Neural progenitor cell (in vitro differentiated cells): ENCODE measurements at regions not wholly inside any gene's neighbourhood (a gene's known extent, or its start where the extent isn't known, plus 50 kb on each side); places are given as distances from the start of the nearest gene placed in this dataset.
"Not testable (repeated sequence)": the region's sequence is repeated elsewhere in the genome, so short reads cannot be mapped to it uniquely, and the experiment has no call there.

Experiments used
- DNase-seq: peaks from one replicate; pipeline ENCODE4 v3.0.0-alpha.2; 2016; ENCODE audit warnings: low spot score
- H2AFZ ChIP-seq: fragments of 200-600 bp; sonication (generic); replicated peaks from 2 replicates; pipeline ENCODE4 v1.6.1; 2016; ENCODE audit warnings: antibody characterized with exemption
- H3F3A ChIP-seq: fragments of 200-600 bp; sonication (generic); 2 replicates; pipeline ENCODE4 v1.6.1; 2016; ENCODE audit warnings: antibody characterized with exemption, low read depth
- H3K27ac ChIP-seq: fragments of 200-600 bp; sonication (generic); 2 replicates; pipeline ENCODE4 v1.5.1; 2016; ENCODE audit warnings: mild to moderate bottlenecking
- H3K27me3 ChIP-seq: fragments of 200-600 bp; sonication (generic); 2 replicates; pipeline ENCODE4 v1.6.1; 2016; ENCODE audit warnings: mild to moderate bottlenecking, moderate library complexity
- H3K36me3 ChIP-seq: fragments of 200-600 bp; sonication (generic); 2 replicates; pipeline ENCODE4 v1.5.1; 2016
- H3K4me1 ChIP-seq: fragments of 200-600 bp; sonication (generic); 2 replicates; pipeline ENCODE4 v1.6.1; 2016; ENCODE audit warnings: mixed run types
- H3K4me2 ChIP-seq: fragments of 200-600 bp; sonication (generic); 2 replicates; pipeline ENCODE4 v1.6.1; 2016
- H3K4me3 ChIP-seq: fragments of 200-600 bp; sonication (generic); 2 replicates; pipeline ENCODE4 v1.5.1; 2016
- H3K79me2 ChIP-seq: fragments of 200-600 bp; sonication (generic); 2 replicates; pipeline ENCODE4 v1.6.1; 2016; ENCODE audit warnings: low read depth
- H3K9ac ChIP-seq: fragments of 200-600 bp; sonication (generic); 2 replicates; pipeline ENCODE4 v1.6.1; 2016
- H3K9me3 ChIP-seq: fragments of 200-600 bp; sonication (generic); 2 replicates; pipeline ENCODE4 v1.5.1; 2016; ENCODE audit warnings: low read depth
- H4K20me1 ChIP-seq: fragments of 200-600 bp; sonication (generic); 2 replicates; pipeline ENCODE4 v1.6.1; 2016; ENCODE audit warnings: low read depth
- H3K27ac Mint-ChIP-seq: 3 replicates; pipeline ENCODE4 v1.8.0; 2021; ENCODE audit warnings: mixed read lengths
- H3K27me3 Mint-ChIP-seq: 2 replicates; pipeline ENCODE4 v1.8.0; 2022; ENCODE audit warnings: low read depth, mild to moderate bottlenecking, inconsistent platforms, moderate library complexity, mixed read lengths; ENCODE audit not compliant: insufficient read depth
- H3K36me3 Mint-ChIP-seq: 3 replicates; pipeline ENCODE4 v1.8.0; 2021; ENCODE audit warnings: mixed read lengths
- H3K4me1 Mint-ChIP-seq: 3 replicates; pipeline ENCODE4 v1.8.0; 2021; ENCODE audit warnings: mixed read lengths
- H3K4me3 Mint-ChIP-seq: 3 replicates; pipeline ENCODE4 v1.8.0; 2021; ENCODE audit warnings: mild to moderate bottlenecking, moderate library complexity, mixed read lengths
- H3K9me3 Mint-ChIP-seq: 3 replicates; pipeline ENCODE4 v1.8.0; 2020; ENCODE audit warnings: mixed read lengths
- EZH2 ChIP-seq: fragments of 200-600 bp; sonication (generic); IDR thresholded peaks from 2 replicates; pipeline ENCODE4 v1.6.1; 2017; ENCODE audit warnings: antibody characterized with exemption, mild to moderate bottlenecking, moderate library complexity
- EZH2phosphoT487 ChIP-seq: fragments of 200-600 bp; sonication (generic); IDR thresholded peaks from 2 replicates; pipeline ENCODE4 v1.6.1; 2017; ENCODE audit warnings: antibody characterized with exemption
- TF ChIP-seq, protein P1 (sequence below): fragments of 200-600 bp; sonication (generic); IDR thresholded peaks from 2 replicates; pipeline ENCODE4 v1.5.1; 2017; ENCODE audit warnings: antibody characterized with exemption, mild to moderate bottlenecking

DNA sequence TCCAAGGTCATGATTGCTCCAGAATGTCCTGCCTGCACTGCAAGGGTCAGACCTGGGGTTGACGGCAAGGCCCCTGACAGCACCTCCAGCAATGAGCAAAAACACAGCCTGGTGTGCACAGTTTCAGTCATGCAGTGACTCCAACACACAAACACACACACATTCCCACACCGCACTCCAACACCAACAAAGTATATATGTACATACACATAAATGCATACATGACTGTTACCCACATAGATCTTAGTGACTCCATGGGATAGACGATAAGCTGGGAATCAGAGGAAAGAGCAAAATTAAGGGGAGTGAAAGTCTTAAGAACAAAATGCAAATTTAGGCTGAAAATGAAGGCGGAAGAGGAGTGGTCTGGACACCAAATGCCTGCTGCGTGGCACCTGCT is 112.7 kb upstream of the TEKT4 start:
- peaks cover 2% of the 10 kb centered on the region for H3K36me3 Mint-ChIP-seq
- peaks cover 12% of the 10 kb centered on the region for H3K9me3 ChIP-seq
- H3K9me3 Mint-ChIP-seq, result peaks cover 28% of the 10 kb centered on the region
- no peaks in the 10 kb centered on the region for H3F3A ChIP-seq
- no peak for DNase-seq
- no peaks in the 10 kb centered on the region for H3K4me1 Mint-ChIP-seq
- no peak overlapping the region for H2AFZ ChIP-seq
- H3K4me3 Mint-ChIP-seq, result no peak overlapping the region
- no peaks in the 10 kb centered on the region for H3K79me2 ChIP-seq
- H3K4me2 ChIP-seq, result no peak overlapping the region
- H3K27me3 Mint-ChIP-seq, result peaks cover 19% of the 10 kb centered on the region
- H3K4me1 ChIP-seq, result no peaks in the 10 kb centered on the region
- H3K27ac Mint-ChIP-seq, result no peak overlapping the region
- H4K20me1 ChIP-seq, result no peaks in the 10 kb centered on the region
- no peaks in the 10 kb centered on the region for H3K36me3 ChIP-seq
- TF ChIP-seq, protein P1, sequence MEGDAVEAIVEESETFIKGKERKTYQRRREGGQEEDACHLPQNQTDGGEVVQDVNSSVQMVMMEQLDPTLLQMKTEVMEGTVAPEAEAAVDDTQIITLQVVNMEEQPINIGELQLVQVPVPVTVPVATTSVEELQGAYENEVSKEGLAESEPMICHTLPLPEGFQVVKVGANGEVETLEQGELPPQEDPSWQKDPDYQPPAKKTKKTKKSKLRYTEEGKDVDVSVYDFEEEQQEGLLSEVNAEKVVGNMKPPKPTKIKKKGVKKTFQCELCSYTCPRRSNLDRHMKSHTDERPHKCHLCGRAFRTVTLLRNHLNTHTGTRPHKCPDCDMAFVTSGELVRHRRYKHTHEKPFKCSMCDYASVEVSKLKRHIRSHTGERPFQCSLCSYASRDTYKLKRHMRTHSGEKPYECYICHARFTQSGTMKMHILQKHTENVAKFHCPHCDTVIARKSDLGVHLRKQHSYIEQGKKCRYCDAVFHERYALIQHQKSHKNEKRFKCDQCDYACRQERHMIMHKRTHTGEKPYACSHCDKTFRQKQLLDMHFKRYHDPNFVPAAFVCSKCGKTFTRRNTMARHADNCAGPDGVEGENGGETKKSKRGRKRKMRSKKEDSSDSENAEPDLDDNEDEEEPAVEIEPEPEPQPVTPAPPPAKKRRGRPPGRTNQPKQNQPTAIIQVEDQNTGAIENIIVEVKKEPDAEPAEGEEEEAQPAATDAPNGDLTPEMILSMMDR, result no peak
- TF ChIP-seq EZH2phosphoT487, result no peak
- TF ChIP-seq EZH2, result no peak
- no peak overlapping the region for H3K4me3 ChIP-seq
- no peak overlapping the region for H3K27ac ChIP-seq
- H3K9ac ChIP-seq, result no peak overlapping the region
- no peaks in the 10 kb centered on the region for H3K27me3 ChIP-seq

DNA sequence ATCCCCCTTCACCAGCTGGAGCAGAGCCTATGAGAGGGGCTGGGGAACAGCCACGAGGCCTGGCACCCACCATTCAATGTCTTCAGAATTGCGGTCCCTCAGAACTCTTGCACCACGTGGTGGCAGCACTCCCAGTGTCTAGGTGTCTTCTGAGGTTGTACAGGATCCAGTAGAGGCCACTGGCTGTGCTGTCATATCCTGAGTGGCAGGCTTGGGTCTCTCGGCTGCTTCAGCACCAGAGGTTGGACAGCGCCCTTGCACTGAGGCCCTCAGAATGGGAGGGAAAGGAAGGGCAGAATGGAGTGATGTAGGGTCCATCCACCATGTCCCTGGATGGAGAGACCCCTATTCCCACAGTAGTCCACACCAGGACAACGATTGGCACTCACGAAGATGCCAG is 112.0 kb upstream of the TEKT4 start:
- Mint-ChIP-seq H3K4me3 (no peak overlapping the region), H3K36me3 (peaks cover 2% of the 10 kb centered on the region), H3K4me1 (no peaks in the 10 kb centered on the region), H3K27me3 (peaks cover 19% of the 10 kb centered on the region), H3K27ac (no peak overlapping the region), H3K9me3 (peaks cover 26% of the 10 kb centered on the region)
- H3K27me3 ChIP-seq, result no peaks in the 10 kb centered on the region
- no peak overlapping the region for H3K4me3 ChIP-seq
- H3K27ac ChIP-seq, result no peak overlapping the region
- no peak overlapping the region for H3K9ac ChIP-seq
- H3K79me2 ChIP-seq, result no peaks in the 10 kb centered on the region
- no peak overlapping the region for H2AFZ ChIP-seq
- peaks cover 12% of the 10 kb centered on the region for H3K9me3 ChIP-seq
- DNase-seq, result no peak
- H3K4me1 ChIP-seq, result no peaks in the 10 kb centered on the region
- H3F3A ChIP-seq, result no peaks in the 10 kb centered on the region
- no peak for TF ChIP-seq EZH2
- H3K36me3 ChIP-seq, result no peaks in the 10 kb centered on the region
- H4K20me1 ChIP-seq, result no peaks in the 10 kb centered on the region
- H3K4me2 ChIP-seq, result no peak overlapping the region

DNA sequence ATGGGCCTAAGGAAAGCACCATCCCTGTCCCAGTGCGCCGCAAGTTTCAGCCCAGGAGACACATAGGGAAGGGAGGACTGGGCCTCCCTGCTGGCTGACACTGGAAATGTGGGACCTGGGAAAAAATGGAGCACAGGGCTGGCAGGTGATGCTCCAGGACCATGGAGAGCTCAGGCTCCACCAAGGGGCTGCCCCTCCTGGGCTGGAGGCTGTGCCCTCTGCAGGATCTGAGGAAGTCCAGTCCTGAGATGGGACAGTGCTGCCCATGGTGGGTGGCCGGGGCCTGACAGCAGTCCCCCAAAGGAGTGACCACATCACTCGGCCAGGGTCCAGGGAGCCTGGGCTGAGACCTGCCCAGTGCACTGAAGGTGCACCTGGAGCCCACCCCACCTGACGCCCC is 108.6 kb upstream of the TEKT4 start:
- Mint-ChIP-seq H3K27me3 (peaks cover 10% of the 10 kb centered on the region), H3K9me3 (peaks cover 24% of the 10 kb centered on the region), H3K27ac (no peak overlapping the region), H3K4me1 (no peaks in the 10 kb centered on the region), H3K36me3 (peaks cover 2% of the 10 kb centered on the region), H3K4me3 (no peak overlapping the region)
- no peak overlapping the region for H3K27ac ChIP-seq
- DNase-seq, result no peak
- H3K9ac ChIP-seq, result no peak overlapping the region
- H3K9me3 ChIP-seq, result peaks cover 8% of the 10 kb centered on the region
- H3K4me3 ChIP-seq, result no peak overlapping the region
- TF ChIP-seq, protein P1, result no peak
- no peak for TF ChIP-seq EZH2phosphoT487
- no peak for TF ChIP-seq EZH2
- no peaks in the 10 kb centered on the region for H3K79me2 ChIP-seq
- H3K27me3 ChIP-seq, result no peaks in the 10 kb centered on the region
- no peaks in the 10 kb centered on the region for H4K20me1 ChIP-seq
- H3K4me1 ChIP-seq, result no peaks in the 10 kb centered on the region
- no peak overlapping the region for H2AFZ ChIP-seq
- H3F3A ChIP-seq, result no peaks in the 10 kb centered on the region
- no peaks in the 10 kb centered on the region for H3K36me3 ChIP-seq
- no peak overlapping the region for H3K4me2 ChIP-seq

DNA sequence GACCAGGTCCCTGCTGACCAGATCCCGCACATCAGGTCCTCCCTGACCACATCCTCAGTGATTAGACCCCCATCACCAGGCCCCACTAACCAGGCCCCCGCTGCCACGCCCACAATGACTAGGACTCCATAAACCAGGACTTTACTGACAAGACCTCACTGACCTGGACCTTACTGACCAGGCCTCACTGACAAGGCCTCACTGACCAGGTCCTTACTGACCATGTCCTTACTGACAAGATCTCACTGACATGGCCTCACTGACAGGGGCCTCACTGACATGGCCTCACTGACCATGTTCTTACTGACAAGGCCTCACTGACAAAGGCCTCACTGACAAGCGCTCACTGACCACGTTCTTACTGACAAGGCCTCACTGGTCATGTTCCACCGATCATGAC is 107.9 kb upstream of the TEKT4 start:
- Mint-ChIP-seq H3K36me3 (peaks cover 2% of the 10 kb centered on the region), H3K4me1 (no peaks in the 10 kb centered on the region), H3K4me3 (no peak overlapping the region), H3K9me3 (peaks cover 24% of the 10 kb centered on the region), H3K27ac (no peak overlapping the region), H3K27me3 (peaks cover 10% of the 10 kb centered on the region)
- TF ChIP-seq, protein P1, result no peak
- no peak for TF ChIP-seq EZH2
- H3K4me1 ChIP-seq, result no peaks in the 10 kb centered on the region
- no peaks in the 10 kb centered on the region for H3K79me2 ChIP-seq
- no peaks in the 10 kb centered on the region for H3F3A ChIP-seq
- no peak overlapping the region for H2AFZ ChIP-seq
- no peak overlapping the region for H3K9ac ChIP-seq
- H3K4me3 ChIP-seq, result no peak overlapping the region
- H4K20me1 ChIP-seq, result no peaks in the 10 kb centered on the region
- H3K4me2 ChIP-seq, result no peak overlapping the region
- no peak overlapping the region for H3K27ac ChIP-seq
- no peaks in the 10 kb centered on the region for H3K27me3 ChIP-seq
- DNase-seq, result no peak
- H3K36me3 ChIP-seq, result no peaks in the 10 kb centered on the region
- H3K9me3 ChIP-seq, result peaks cover 6% of the 10 kb centered on the region

DNA sequence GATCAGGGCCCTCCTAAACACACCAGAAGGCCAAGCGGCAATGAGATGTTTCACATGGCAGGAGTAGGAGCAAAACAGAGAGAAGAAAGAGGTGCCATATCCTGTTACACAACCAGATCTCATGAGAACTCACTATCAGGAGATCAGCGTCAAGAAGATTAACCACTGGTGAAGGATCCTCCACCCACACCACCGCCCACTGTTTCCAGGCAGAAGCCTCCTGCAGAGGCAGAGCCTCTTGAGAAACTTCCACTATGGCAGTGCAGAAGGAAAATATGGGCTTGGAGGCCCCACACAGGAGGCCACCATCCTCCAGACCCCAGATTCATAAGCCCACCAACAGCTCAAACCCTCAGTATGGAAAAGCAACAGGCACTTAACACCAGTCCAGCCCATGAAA is 106.9 kb upstream of the TEKT4 start:
- not testable (repeated sequence) for H3K27me3 Mint-ChIP-seq
- peaks cover 19% of the 10 kb centered on the region for H3K9me3 Mint-ChIP-seq

More for the DNA sequence above, 106.9 kb upstream of the TEKT4 start:
- H3K9ac ChIP-seq, H3K4me2 ChIP-seq, H3K27me3 ChIP-seq, H3K4me1 Mint-ChIP-seq, H2AFZ ChIP-seq, DNase-seq, H4K20me1 ChIP-seq, H3K79me2 ChIP-seq, H3K27ac Mint-ChIP-seq, H3K4me3 Mint-ChIP-seq, H3K4me3 ChIP-seq, H3K36me3 Mint-ChIP-seq, H3K4me1 ChIP-seq, H3F3A ChIP-seq, H3K27ac ChIP-seq, H3K36me3 ChIP-seq, H3K9me3 ChIP-seq: not testable (repeated sequence)
